ENCODE measurements at regions not wholly inside any gene's neighbourhood (a gene's known extent, or its start where the extent isn't known, plus 50 kb on each side); places are given as distances from the start of the nearest gene placed in this dataset.
"Not testable (repeated sequence)": the region's sequence is repeated elsewhere in the genome, so short reads cannot be mapped to it uniquely, and the experiment has no call there.

DNA sequence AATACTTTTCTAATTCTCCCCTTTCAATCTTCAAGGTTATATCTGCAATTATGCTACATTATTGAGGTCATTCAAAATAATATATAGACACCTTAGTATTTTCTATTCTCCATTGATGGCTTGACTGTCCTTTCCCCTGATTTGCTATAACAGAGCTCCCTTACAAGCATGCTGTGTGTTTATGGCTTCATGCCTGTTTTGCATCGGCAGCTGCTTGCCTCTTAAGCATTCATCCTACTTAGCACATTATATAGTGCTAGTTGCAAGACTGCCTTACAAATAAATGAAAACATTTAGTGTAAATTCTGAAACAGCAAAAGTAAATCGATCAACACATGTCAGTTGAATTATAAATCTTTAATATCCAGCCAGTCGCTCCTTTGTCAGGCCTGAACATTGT, 476.2 kb upstream of the POU3F2 start:
- H3K9me3 ChIP-seq (ENCODE audit: control insufficient read depth, low read length, poor library complexity, severe bottlenecking) = no peaks in the 10 kb centered on the region
- no peaks in the 10 kb centered on the region for H3K36me3 Mint-ChIP-seq (ENCODE audit: low read depth)
- H3K27me3 Mint-ChIP-seq = no peaks in the 10 kb centered on the region
- ATAC-seq (no peak), DNase-seq (no peak)
- H3K4me3 Mint-ChIP-seq = no peak overlapping the region
- no peak overlapping the region for H3K27ac Mint-ChIP-seq
- H3K4me1 Mint-ChIP-seq = no peaks in the 10 kb centered on the region

DNA sequence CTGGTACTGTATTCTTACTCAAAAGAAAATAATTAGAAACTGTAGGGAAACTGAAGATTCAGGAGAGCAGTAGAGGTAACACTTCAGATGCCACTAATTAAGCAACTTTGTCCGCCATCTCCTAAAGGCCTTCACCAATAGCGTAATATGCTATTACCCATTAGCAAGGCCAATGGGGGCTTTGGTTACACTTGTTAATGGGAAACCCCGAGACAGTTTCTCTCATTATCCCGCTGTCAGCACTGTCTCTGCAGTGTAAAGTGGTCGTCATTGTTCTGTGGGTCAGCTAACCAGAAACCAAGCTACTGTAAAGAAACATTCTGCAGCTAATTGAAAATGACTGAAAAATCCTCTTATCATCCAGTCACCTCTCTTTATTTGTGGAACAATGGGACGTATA, 468.0 kb upstream of the POU3F2 start:
- Mint-ChIP-seq H3K4me3 (no peak overlapping the region), H3K36me3 (ENCODE audit: low read depth) (no peaks in the 10 kb centered on the region), H3K4me1 (no peaks in the 10 kb centered on the region), H3K27ac (no peak overlapping the region), H3K27me3 (no peaks in the 10 kb centered on the region)
- no peak for ATAC-seq
- no peak for DNase-seq
- no peaks in the 10 kb centered on the region for H3K9me3 ChIP-seq (ENCODE audit: control insufficient read depth, low read length, poor library complexity, severe bottlenecking)

DNA sequence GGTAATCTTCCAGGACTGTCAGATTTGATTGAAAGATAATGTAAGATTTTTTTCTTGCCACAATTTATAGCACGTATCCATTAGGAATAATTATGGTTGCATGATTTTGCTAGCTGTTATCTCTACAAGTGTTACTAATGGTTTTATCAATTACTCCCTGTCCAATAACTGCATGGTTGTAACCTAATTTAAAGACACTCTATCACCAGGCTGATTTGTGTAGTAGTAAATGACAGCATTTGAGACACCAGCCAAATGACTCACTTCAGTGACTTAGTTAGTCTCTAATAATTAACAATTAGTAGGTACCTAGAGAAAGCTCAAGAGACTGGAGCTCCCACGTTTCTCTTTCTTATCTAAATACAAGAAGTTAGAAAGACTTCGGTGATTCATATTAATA, 453.8 kb upstream of the POU3F2 start:
- H3K4me1 Mint-ChIP-seq = no peaks in the 10 kb centered on the region
- no peak overlapping the region for H3K4me3 Mint-ChIP-seq
- H3K27ac Mint-ChIP-seq = no peak overlapping the region
- H3K36me3 Mint-ChIP-seq (ENCODE audit: low read depth) = no peaks in the 10 kb centered on the region
- ATAC-seq = no peak
- H3K27me3 Mint-ChIP-seq = no peaks in the 10 kb centered on the region
- no peak for DNase-seq
- no peaks in the 10 kb centered on the region for H3K9me3 ChIP-seq (ENCODE audit: control insufficient read depth, low read length, poor library complexity, severe bottlenecking)

DNA sequence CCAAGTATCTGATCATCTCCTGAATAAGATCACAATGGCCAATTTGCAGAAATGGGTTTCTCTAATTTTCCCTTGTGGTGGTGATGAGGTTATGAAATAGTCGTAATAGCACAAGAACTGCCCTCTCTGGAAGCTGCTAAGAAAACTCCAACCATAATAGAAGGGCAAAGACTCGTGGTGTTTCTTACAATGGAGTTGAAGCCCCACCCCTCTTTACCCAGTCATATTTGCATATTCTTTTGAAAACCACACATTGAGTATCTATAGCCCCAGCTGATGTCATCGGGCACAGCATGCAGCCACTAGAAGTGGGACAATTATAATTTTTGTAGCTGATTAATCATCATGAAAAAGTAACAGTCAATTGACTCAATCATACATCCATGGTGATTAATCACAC, 452.1 kb upstream of the POU3F2 start:
- H3K4me1 Mint-ChIP-seq = no peaks in the 10 kb centered on the region
- ATAC-seq (no peak), DNase-seq (no peak)
- H3K27me3 Mint-ChIP-seq = no peaks in the 10 kb centered on the region
- H3K27ac Mint-ChIP-seq = no peak overlapping the region
- H3K36me3 Mint-ChIP-seq (ENCODE audit: low read depth) = no peaks in the 10 kb centered on the region
- H3K9me3 ChIP-seq (ENCODE audit: control insufficient read depth, low read length, poor library complexity, severe bottlenecking) = no peaks in the 10 kb centered on the region
- no peak overlapping the region for H3K4me3 Mint-ChIP-seq

DNA sequence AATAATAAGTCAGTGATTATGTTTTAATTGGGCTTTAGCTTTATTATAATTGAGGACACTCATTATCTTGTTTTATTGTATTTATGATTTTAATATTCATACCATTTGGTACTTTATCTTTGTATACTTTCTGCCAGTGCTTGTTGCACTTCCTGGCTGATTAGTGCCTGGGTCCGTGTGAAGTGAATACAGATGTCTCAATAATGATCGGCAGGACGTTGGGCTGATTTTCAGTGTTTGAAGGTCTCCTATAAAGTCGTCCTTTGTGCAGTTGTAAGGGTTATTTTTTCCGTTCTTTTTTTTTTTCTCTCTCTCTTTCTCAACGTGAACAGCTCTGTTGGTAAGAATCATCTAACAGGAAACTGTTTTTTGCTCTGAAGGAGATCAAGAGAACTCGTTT, 450.0 kb upstream of the POU3F2 start:
- Mint-ChIP-seq H3K27ac (no peak overlapping the region), H3K4me1 (no peaks in the 10 kb centered on the region), H3K27me3 (no peaks in the 10 kb centered on the region), H3K36me3 (ENCODE audit: low read depth) (no peaks in the 10 kb centered on the region), H3K4me3 (no peak overlapping the region)
- ATAC-seq (no peak), DNase-seq (no peak)
- H3K9me3 ChIP-seq (ENCODE audit: control insufficient read depth, low read length, poor library complexity, severe bottlenecking) = no peaks in the 10 kb centered on the region

DNA sequence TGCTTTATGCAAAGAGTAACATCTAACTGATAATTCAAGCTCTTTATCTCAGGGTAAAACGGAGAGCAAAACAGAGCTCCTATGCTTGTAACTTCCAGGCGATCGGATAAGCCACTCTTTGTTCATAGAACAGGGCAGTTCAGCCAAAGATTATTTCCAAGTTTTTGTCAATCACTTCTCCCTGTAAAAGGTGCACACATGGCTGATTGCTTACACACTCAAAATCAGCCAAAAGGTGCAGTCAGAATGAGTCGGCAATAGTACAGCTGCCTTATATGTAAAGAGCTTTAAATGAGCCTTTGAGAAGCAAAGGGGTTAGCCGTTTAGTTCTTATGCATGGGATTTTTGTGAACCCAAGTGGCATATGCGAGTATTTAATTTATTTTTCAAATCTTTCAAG, 449.6 kb upstream of the POU3F2 start:
- ATAC-seq = no peak
- Mint-ChIP-seq H3K36me3 (ENCODE audit: low read depth) (no peaks in the 10 kb centered on the region), H3K4me3 (no peak overlapping the region), H3K27me3 (no peaks in the 10 kb centered on the region), H3K27ac (no peak overlapping the region), H3K4me1 (no peaks in the 10 kb centered on the region)
- H3K9me3 ChIP-seq (ENCODE audit: control insufficient read depth, low read length, poor library complexity, severe bottlenecking) = no peaks in the 10 kb centered on the region
- DNase-seq = no peak

DNA sequence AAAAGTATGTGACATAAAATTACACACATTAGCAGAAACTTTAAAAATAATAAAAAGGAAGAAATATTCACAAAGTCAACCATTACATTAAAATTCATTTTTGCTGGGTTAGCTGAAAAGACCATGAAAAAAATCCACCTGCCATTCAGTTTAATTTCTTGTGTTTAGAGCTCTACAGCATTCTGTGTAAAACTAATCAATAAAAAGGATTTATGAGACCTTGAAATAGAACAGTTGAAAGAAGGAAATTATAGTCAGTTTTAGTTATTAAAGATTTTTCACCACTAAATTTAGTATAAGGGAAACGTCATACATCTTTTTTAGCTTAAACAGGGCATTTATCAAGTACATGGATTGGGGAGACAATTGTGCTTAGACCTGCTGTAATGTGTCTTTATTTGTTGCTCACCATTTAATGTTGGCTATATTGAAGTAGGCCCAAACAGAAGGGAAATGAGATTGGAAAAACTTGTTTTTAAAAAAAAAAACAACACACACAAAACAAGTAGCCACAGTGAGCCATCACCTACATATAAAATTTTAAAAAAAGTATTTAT, 438.7 kb upstream of the POU3F2 start:
- no peaks in the 10 kb centered on the region for H3K9me3 ChIP-seq (ENCODE audit: control insufficient read depth, low read length, poor library complexity, severe bottlenecking)
- no peaks in the 10 kb centered on the region for H3K27me3 Mint-ChIP-seq
- no peaks in the 10 kb centered on the region for H3K36me3 Mint-ChIP-seq (ENCODE audit: low read depth)
- H3K4me3 Mint-ChIP-seq = no peak overlapping the region
- H3K27ac Mint-ChIP-seq = no peak overlapping the region
- DNase-seq = no peak
- H3K4me1 Mint-ChIP-seq = no peaks in the 10 kb centered on the region
- no peak for ATAC-seq

DNA sequence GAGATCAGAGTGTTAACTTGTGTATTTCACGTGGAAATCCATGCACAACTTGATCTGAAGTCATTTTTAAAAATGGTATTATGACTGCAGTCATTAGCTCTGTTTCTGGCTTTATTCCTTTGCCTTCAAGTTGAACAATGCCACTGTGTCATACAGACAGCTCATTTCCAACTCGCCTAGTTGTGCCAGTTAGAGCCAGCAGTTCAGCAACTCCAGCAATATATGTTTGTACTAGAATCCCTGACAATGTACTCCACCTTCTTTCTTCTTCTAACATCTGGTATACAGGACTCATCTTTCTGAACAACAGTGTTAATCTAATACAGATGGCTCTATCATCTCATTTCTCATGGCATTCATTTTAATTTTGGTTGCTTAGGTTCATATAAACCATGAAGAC, 418.3 kb upstream of the POU3F2 start:
- DNase-seq (no peak), ATAC-seq (no peak)
- H3K9me3 ChIP-seq (ENCODE audit: control insufficient read depth, low read length, poor library complexity, severe bottlenecking) = no peaks in the 10 kb centered on the region
- H3K27ac Mint-ChIP-seq = no peak overlapping the region
- H3K36me3 Mint-ChIP-seq (ENCODE audit: low read depth) = no peaks in the 10 kb centered on the region
- no peak overlapping the region for H3K4me3 Mint-ChIP-seq
- no peaks in the 10 kb centered on the region for H3K27me3 Mint-ChIP-seq
- no peaks in the 10 kb centered on the region for H3K4me1 Mint-ChIP-seq

DNA sequence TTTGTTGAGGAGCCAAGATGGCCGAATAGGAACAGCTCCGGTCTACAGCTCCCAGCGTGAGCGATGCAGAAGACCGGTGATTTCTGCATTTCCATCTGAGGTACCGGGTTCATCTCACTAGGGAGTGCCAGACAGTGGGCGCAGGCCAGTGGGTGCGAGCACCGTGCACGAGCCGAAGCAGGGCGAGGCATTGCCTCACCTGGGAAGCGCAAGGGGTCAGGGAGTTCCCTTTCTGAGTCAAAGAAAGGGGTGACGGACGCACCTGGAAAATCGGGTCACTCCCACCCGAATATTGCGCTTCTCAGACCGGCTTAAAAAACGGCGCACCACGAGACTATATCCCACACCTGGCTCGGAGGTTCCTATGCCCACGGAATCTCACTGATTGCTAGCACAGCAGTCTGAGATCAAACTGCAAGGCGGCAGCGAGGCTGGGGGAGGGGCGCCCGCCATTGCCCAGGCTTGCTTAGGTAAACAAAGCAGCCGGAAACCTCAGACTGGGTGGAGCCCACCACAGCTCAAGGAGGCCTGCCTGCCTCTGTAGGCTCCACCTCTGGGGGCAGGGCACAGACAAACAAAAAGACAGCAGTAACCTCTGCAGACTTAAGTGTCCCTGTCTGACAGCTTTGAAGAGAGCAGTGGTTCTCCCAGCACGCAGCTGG, 417.7 kb upstream of the POU3F2 start:
- H3K9me3 ChIP-seq (ENCODE audit: control insufficient read depth, low read length, poor library complexity, severe bottlenecking); DNase-seq; H3K27me3 Mint-ChIP-seq; H3K36me3 Mint-ChIP-seq (ENCODE audit: low read depth); H3K27ac Mint-ChIP-seq; H3K4me3 Mint-ChIP-seq; ATAC-seq; H3K4me1 Mint-ChIP-seq: not testable (repeated sequence)

DNA sequence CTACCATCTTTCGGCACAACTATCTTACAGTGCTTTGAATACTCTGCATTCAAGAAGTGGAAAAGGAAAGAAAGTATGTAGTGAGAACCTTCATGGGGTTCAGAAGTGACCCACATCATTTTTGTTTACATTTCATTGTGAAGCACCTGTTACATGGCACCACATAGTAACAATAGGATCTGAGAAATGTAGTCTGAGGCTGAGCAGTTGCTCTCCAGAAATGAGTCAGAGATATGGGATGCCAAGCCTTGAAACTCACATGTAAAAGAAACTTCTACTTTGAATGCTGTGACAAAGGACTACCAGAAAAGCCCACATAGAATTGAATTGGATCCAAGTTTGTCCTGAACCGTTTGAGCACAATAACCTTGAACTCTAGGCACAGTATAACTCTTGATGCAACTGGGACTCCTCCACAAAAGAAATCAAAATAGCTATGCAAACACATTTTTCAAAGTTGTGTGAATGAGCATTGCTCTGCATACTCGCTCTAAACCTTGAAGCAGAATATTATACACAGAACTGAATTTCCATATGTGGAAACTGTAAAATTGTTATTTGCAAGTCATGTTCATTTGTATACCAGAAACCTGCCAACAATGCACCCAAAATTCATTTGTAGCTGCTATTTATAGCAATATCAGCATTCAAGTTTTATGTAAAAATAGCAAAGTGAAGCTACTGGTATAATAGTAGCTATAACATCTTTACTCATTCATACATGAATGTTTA, 400.9 kb upstream of the POU3F2 start:
- no peaks in the 10 kb centered on the region for H3K9me3 ChIP-seq (ENCODE audit: control insufficient read depth, low read length, poor library complexity, severe bottlenecking)
- H3K4me1 Mint-ChIP-seq = no peaks in the 10 kb centered on the region
- no peak for DNase-seq
- H3K4me3 Mint-ChIP-seq = no peak overlapping the region
- no peak overlapping the region for H3K27ac Mint-ChIP-seq
- no peaks in the 10 kb centered on the region for H3K27me3 Mint-ChIP-seq
- no peaks in the 10 kb centered on the region for H3K36me3 Mint-ChIP-seq (ENCODE audit: low read depth)
- no peak for ATAC-seq

DNA sequence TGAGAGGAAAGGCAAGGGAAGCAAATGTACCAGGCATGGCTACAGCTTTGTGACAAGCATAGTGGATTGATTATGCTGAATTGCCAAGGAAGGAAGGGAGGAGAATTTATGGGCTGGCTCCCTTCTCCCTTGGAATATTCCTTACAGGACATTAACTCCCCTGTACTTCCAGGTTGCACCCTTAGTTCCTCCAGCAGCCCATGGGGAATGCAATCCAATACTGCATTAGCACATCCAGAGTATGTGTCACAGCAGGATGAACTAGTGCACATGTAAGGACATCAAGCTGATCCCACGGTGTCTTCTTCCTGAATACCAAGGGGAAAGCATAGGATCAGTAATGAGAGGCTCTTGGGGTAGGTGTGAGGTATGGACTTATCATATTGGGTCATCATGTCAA, 390.7 kb upstream of the POU3F2 start:
- no peaks in the 10 kb centered on the region for H3K36me3 Mint-ChIP-seq (ENCODE audit: low read depth)
- no peaks in the 10 kb centered on the region for H3K27me3 Mint-ChIP-seq
- no peaks in the 10 kb centered on the region for H3K9me3 ChIP-seq (ENCODE audit: control insufficient read depth, low read length, poor library complexity, severe bottlenecking)
- no peak overlapping the region for H3K4me3 Mint-ChIP-seq
- DNase-seq (no peak), ATAC-seq (no peak)
- no peak overlapping the region for H3K27ac Mint-ChIP-seq
- H3K4me1 Mint-ChIP-seq = no peaks in the 10 kb centered on the region

DNA sequence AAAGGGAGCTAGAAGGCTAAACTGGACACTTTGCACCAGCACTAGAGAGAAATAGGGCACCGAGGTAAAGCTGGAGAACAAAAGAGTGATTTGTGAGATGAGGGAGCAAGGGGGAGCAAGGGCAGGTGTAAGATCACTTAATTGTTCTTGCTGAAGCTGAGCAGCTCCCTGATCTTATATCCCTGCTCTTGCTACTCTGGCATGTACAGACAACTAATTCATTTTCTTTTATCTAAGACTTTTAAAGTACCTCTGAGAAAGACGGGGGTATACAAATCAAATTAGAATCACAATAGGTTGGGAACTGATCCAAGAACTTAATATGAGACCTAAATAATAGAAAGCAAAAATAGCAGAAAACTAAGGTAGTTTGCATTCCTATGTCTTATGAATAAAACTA, 381.7 kb upstream of the POU3F2 start:
- Mint-ChIP-seq H3K27ac (no peak overlapping the region), H3K4me3 (no peak overlapping the region), H3K36me3 (ENCODE audit: low read depth) (no peaks in the 10 kb centered on the region), H3K27me3 (no peaks in the 10 kb centered on the region), H3K4me1 (no peaks in the 10 kb centered on the region)
- ATAC-seq (no peak), DNase-seq (no peak)
- no peaks in the 10 kb centered on the region for H3K9me3 ChIP-seq (ENCODE audit: control insufficient read depth, low read length, poor library complexity, severe bottlenecking)

DNA sequence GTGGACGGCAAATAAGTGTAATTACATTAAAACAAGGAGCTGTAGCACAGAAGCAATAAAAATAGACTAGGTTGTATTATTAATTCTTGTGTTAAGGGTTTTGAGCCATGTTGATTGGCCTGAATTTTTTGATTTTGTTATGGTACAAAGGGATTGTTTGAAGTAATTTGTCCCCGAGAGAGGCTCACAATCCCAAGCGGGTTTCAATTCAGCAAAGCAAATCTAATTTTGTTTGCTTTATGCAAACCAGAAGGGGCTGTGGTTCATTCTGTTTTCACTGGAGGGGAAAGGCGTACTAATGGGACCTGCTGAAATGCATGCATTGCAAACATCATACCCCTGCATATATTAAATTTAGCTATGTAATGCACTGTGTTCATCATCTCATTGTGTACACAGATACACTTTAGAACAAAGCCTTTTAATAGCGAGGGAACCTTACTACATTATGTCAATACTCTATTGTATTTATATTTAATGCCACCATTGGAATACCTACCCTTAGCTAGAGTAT, 379.5 kb upstream of the POU3F2 start:
- Mint-ChIP-seq H3K27me3 (no peaks in the 10 kb centered on the region), H3K4me3 (no peak overlapping the region), H3K36me3 (ENCODE audit: low read depth) (no peaks in the 10 kb centered on the region), H3K27ac (no peak overlapping the region), H3K4me1 (no peaks in the 10 kb centered on the region)
- no peaks in the 10 kb centered on the region for H3K9me3 ChIP-seq (ENCODE audit: control insufficient read depth, low read length, poor library complexity, severe bottlenecking)
- no peak for ATAC-seq
- DNase-seq = no peak

DNA sequence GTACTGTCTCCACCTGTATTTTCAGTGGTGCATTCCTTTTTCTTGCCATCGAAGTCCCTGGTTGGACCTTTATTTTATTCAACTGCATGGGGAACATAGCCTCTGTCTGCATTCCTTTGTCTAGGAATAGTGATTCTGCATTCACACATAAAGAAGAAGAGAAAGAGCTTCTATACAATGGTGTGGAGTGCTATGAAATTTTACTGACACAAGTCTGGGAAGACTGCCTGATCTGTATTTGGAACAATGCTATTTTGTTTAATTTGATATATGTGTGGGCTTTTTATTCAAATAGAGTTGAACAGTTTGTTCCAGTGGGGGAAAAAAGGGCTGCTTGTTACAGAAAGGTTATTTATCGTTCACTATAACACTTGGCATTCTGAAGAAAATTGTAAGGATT, 375.7 kb upstream of the POU3F2 start:
- DNase-seq (no peak), ATAC-seq (no peak)
- no peak overlapping the region for H3K27ac Mint-ChIP-seq
- no peaks in the 10 kb centered on the region for H3K36me3 Mint-ChIP-seq (ENCODE audit: low read depth)
- no peak overlapping the region for H3K4me3 Mint-ChIP-seq
- no peaks in the 10 kb centered on the region for H3K4me1 Mint-ChIP-seq
- no peaks in the 10 kb centered on the region for H3K9me3 ChIP-seq (ENCODE audit: control insufficient read depth, low read length, poor library complexity, severe bottlenecking)
- no peaks in the 10 kb centered on the region for H3K27me3 Mint-ChIP-seq

Measured in T-helper 17 cell (primary cell).